ENCODE measurements at regions not wholly inside any gene's neighbourhood (a gene's known extent, or its start where the extent isn't known, plus 50 kb on each side); places are given as distances from the start of the nearest gene placed in this dataset.
A peak's percentile ranks its signal among the peaks of the same experiment; 100 is the strongest.
"Not testable (repeated sequence)": the region's sequence is repeated elsewhere in the genome, so short reads cannot be mapped to it uniquely, and the experiment has no call there.

GRCh38 chr9:41367301-41367700, 178.2 kb upstream of the ZNG1F start:
- not testable (repeated sequence) for H3K27ac ChIP-seq; DNase-seq (ENCODE audit: low spot score); H3K4me3 ChIP-seq

GRCh38 chr9:41361790-41362189, 172.7 kb upstream of the ZNG1F start:
- H3K27ac ChIP-seq; H3K4me3 ChIP-seq; DNase-seq (ENCODE audit: low spot score): not testable (repeated sequence)

GRCh38 chr9:41359116-41359515, 170.0 kb upstream of the ZNG1F start:
- H3K4me3 ChIP-seq, result peak overlapping the region; percentile 76
- peak overlapping the region; percentile 78 to 86 for H3K27ac ChIP-seq
- peak; percentile 69 for DNase-seq (ENCODE audit: low spot score)

GRCh38 chr9:41358682-41359081, 169.6 kb upstream of the ZNG1F start:
- H3K4me3 ChIP-seq, result peak overlapping the region; percentile 76
- peak; percentile 75 for DNase-seq (ENCODE audit: low spot score)
- peak overlapping the region; percentile 78 to 86 for H3K27ac ChIP-seq

GRCh38 chr9:41357918-41358404, 168.8 kb upstream of the ZNG1F start:
- H3K4me3 ChIP-seq, result peak overlapping the region; percentile 76
- peak; percentile 9 for DNase-seq (ENCODE audit: low spot score)

GRCh38 chr9:41357350-41357748, 168.2 kb upstream of the ZNG1F start:
- H3K4me3 ChIP-seq, H3K27ac ChIP-seq: not testable (repeated sequence)
- peak; percentile 2 for DNase-seq (ENCODE audit: low spot score)

More at GRCh38 chr9:41357918-41358404, 168.8 kb upstream of the ZNG1F start:
- peak overlapping the region; percentile 78 to 86 for H3K27ac ChIP-seq

GRCh38 chr9:41356588-41357349, 167.7 kb upstream of the ZNG1F start:
- H3K4me3 ChIP-seq, result peak overlapping the region; percentile 60
- peak overlapping the region in 1 of 2 donors; percentile 74 for H3K27ac ChIP-seq
- peak; percentile 38 for DNase-seq (ENCODE audit: low spot score)

GRCh38 chr9:41355712-41356450, 166.8 kb upstream of the ZNG1F start:
- not testable (repeated sequence) for H3K27ac ChIP-seq; H3K4me3 ChIP-seq; DNase-seq (ENCODE audit: low spot score)

- H3K4me3 ChIP-seq; DNase-seq (ENCODE audit: low spot score); H3K27ac ChIP-seq: not testable (repeated sequence)
These were observed 165.9 kb upstream of the ZNG1F start for GRCh38 chr9:41354978-41355377.

GRCh38 chr9:41354060-41354934, 165.2 kb upstream of the ZNG1F start:
- not testable (repeated sequence) for DNase-seq (ENCODE audit: low spot score); H3K4me3 ChIP-seq; H3K27ac ChIP-seq

GRCh38 chr9:41353026-41353425, 163.9 kb upstream of the ZNG1F start:
- H3K4me3 ChIP-seq; H3K27ac ChIP-seq; DNase-seq (ENCODE audit: low spot score): not testable (repeated sequence)

GRCh38 chr9:41352390-41352789, 163.3 kb upstream of the ZNG1F start:
- not testable (repeated sequence) for H3K27ac ChIP-seq; H3K4me3 ChIP-seq; DNase-seq (ENCODE audit: low spot score)

- H3K27ac ChIP-seq; DNase-seq (ENCODE audit: low spot score); H3K4me3 ChIP-seq: not testable (repeated sequence)
These were observed 158.8 kb upstream of the ZNG1F start for GRCh38 chr9:41347893-41348292.

- H3K27ac ChIP-seq; DNase-seq (ENCODE audit: low spot score); H3K4me3 ChIP-seq: not testable (repeated sequence)
These were observed 143.4 kb upstream of the ZNG1F start for GRCh38 chr9:41332562-41332961.

GRCh38 chr9:41321277-41321676, 132.2 kb upstream of the ZNG1F start:
- not testable (repeated sequence) for H3K27ac ChIP-seq; DNase-seq (ENCODE audit: low spot score); H3K4me3 ChIP-seq

GRCh38 chr9:41308953-41309352, 119.8 kb upstream of the ZNG1F start:
- not testable (repeated sequence) for H3K4me3 ChIP-seq; H3K27ac ChIP-seq; DNase-seq (ENCODE audit: low spot score)

GRCh38 chr9:41285744-41286143, 96.6 kb upstream of the ZNG1F start:
- not testable (repeated sequence) for DNase-seq (ENCODE audit: low spot score); H3K27ac ChIP-seq; H3K4me3 ChIP-seq

GRCh38 chr9:41280299-41281238, 91.5 kb upstream of the ZNG1F start:
- not testable (repeated sequence) for H3K4me3 ChIP-seq; DNase-seq (ENCODE audit: low spot score); H3K27ac ChIP-seq
